Mesodermal cell (in vitro differentiated cells): ENCODE measurements at regions not wholly inside any gene's neighbourhood (a gene's known extent, or its start where the extent isn't known, plus 50 kb on each side); places are given as distances from the start of the nearest gene placed in this dataset.
"Not testable (repeated sequence)": the region's sequence is repeated elsewhere in the genome, so short reads cannot be mapped to it uniquely, and the experiment has no call there.

Source experiments
- H3K27ac ChIP-seq: 2 replicates; pipeline ENCODE4 v1.7.0; 2013; ENCODE audit warnings: mild to moderate bottlenecking, low read depth, low read length, moderate library complexity; ENCODE audit not compliant: severe bottlenecking
- H3K36me3 ChIP-seq: 2 replicates; pipeline ENCODE4 v1.7.1; 2013; ENCODE audit warnings: mild to moderate bottlenecking, low read length, moderate library complexity; ENCODE audit not compliant: control insufficient read depth, insufficient read depth
- H3K4me1 ChIP-seq: one replicate; pipeline ENCODE4 v1.7.1; 2013; ENCODE audit warnings: mild to moderate bottlenecking, low read length; ENCODE audit not compliant: insufficient read depth, control insufficient read depth, poor library complexity, severe bottlenecking
- H3K4me3 ChIP-seq: 2 replicates; pipeline ENCODE4 v1.7.0; 2013; ENCODE audit warnings: low read length, control low read depth, mild to moderate bottlenecking; ENCODE audit not compliant: insufficient read depth, poor library complexity, severe bottlenecking; ENCODE audit errors: extremely low read depth
- H3K9me3 ChIP-seq: 2 replicates; pipeline ENCODE4 v1.7.1; 2013; ENCODE audit warnings: mild to moderate bottlenecking, low read length, moderate library complexity; ENCODE audit not compliant: control insufficient read depth
- WGBS, 2 experiments: methylation state at CpG; one replicate each; pipeline ENCODE4 v1.1.5; 2013; ENCODE audit warnings: missing lambda C conversion rate in 2 of 2; ENCODE audit not compliant: insufficient coverage in 2 of 2; 5-methylcytosine and 5-hydroxymethylcytosine counted together

GRCh38 chr13:104565888-104566287 is 1499.7 kb upstream of the SLC10A2 start:
- Histone ChIP-seq H3K36me3 (no peaks in the 10 kb centered on the region), H3K9me3 (no peaks in the 10 kb centered on the region), H3K4me3 (no peak overlapping the region), H3K4me1 (no peaks in the 10 kb centered on the region), H3K27ac (no peak overlapping the region)
- WGBS, 2 experiments, result no CpG with 5 or more reads among the region's 4 CpGs

- Histone ChIP-seq H3K27ac (no peak overlapping the region), H3K36me3 (no peaks in the 10 kb centered on the region), H3K4me1 (no peaks in the 10 kb centered on the region), H3K4me3 (no peak overlapping the region), H3K9me3 (no peaks in the 10 kb centered on the region)
- WGBS, 2 experiments, result no CpG with 5 or more reads among the region's 1 CpG
Observed at GRCh38 chr13:104553896-104554295, 1487.7 kb upstream of the SLC10A2 start.

GRCh38 chr13:104553186-104553585 is 1487.0 kb upstream of the SLC10A2 start:
- no peaks in the 10 kb centered on the region for H3K9me3 ChIP-seq
- H3K27ac ChIP-seq, result no peak overlapping the region
- H3K4me3 ChIP-seq, result no peak overlapping the region
- no peaks in the 10 kb centered on the region for H3K4me1 ChIP-seq
- WGBS, 2 experiments, result 80% methylated on average over 2 of the region's 3 CpGs; no CpG with 5 or more reads in 1 of the 2 experiments
- no peaks in the 10 kb centered on the region for H3K36me3 ChIP-seq

- H3K36me3 ChIP-seq, result no peaks in the 10 kb centered on the region
- H3K4me3 ChIP-seq, result no peak overlapping the region
- no peak overlapping the region for H3K27ac ChIP-seq
- 87 to 90% methylated on average over 6 to 9 of the region's 10 CpGs for WGBS, 2 experiments
- no peaks in the 10 kb centered on the region for H3K4me1 ChIP-seq
- no peaks in the 10 kb centered on the region for H3K9me3 ChIP-seq
Observed at GRCh38 chr13:104534847-104535246, 1468.6 kb upstream of the SLC10A2 start.

GRCh38 chr13:104532132-104532531 is 1465.9 kb upstream of the SLC10A2 start:
- Histone ChIP-seq H3K9me3 (no peaks in the 10 kb centered on the region), H3K27ac (no peak overlapping the region), H3K4me3 (no peak overlapping the region), H3K36me3 (no peaks in the 10 kb centered on the region), H3K4me1 (no peaks in the 10 kb centered on the region)

GRCh38 chr13:104530741-104531140 is 1464.5 kb upstream of the SLC10A2 start:
- no peaks in the 10 kb centered on the region for H3K36me3 ChIP-seq
- no peaks in the 10 kb centered on the region for H3K4me1 ChIP-seq
- no peak overlapping the region for H3K4me3 ChIP-seq
- H3K9me3 ChIP-seq, result no peaks in the 10 kb centered on the region
- no peak overlapping the region for H3K27ac ChIP-seq

- Histone ChIP-seq H3K27ac (no peak overlapping the region), H3K36me3 (no peaks in the 10 kb centered on the region), H3K9me3 (no peaks in the 10 kb centered on the region), H3K4me3 (no peak overlapping the region), H3K4me1 (no peaks in the 10 kb centered on the region)
Observed at GRCh38 chr13:104526561-104526960, 1460.3 kb upstream of the SLC10A2 start.

- no peaks in the 10 kb centered on the region for H3K4me1 ChIP-seq
- no peaks in the 10 kb centered on the region for H3K9me3 ChIP-seq
- no peak overlapping the region for H3K27ac ChIP-seq
- H3K4me3 ChIP-seq, result no peak overlapping the region
- 90 to 91% methylated on average over 4 to 5 of the region's 5 CpGs for WGBS, 2 experiments
- H3K36me3 ChIP-seq, result no peaks in the 10 kb centered on the region
Observed at GRCh38 chr13:104525467-104525866, 1459.2 kb upstream of the SLC10A2 start.

GRCh38 chr13:104522235-104523072 is 1456.2 kb upstream of the SLC10A2 start:
- H3K4me1 ChIP-seq, result no peaks in the 10 kb centered on the region
- H3K4me3 ChIP-seq, result no peak overlapping the region
- H3K36me3 ChIP-seq, result no peaks in the 10 kb centered on the region
- 89 to 90% methylated on average over 19 to 22 of the region's 25 CpGs for WGBS, 2 experiments
- no peak overlapping the region for H3K27ac ChIP-seq
- H3K9me3 ChIP-seq, result no peaks in the 10 kb centered on the region

GRCh38 chr13:104510422-104510821 is 1444.2 kb upstream of the SLC10A2 start:
- H3K36me3 ChIP-seq, result no peaks in the 10 kb centered on the region
- no peaks in the 10 kb centered on the region for H3K9me3 ChIP-seq
- no peak overlapping the region for H3K27ac ChIP-seq
- WGBS, 2 experiments, result 100% methylated on average over 2 of the region's 2 CpGs
- no peak overlapping the region for H3K4me3 ChIP-seq
- no peaks in the 10 kb centered on the region for H3K4me1 ChIP-seq

GRCh38 chr13:104493502-104493901 is 1427.3 kb upstream of the SLC10A2 start:
- H3K36me3 ChIP-seq, H3K9me3 ChIP-seq, H3K27ac ChIP-seq, H3K4me3 ChIP-seq, H3K4me1 ChIP-seq: not testable (repeated sequence)
- no CpG with 5 or more reads among the region's 1 CpG for WGBS, 2 experiments
